ENCODE measurements at regions not wholly inside any gene's neighbourhood (a gene's known extent, or its start where the extent isn't known, plus 50 kb on each side); places are given as distances from the start of the nearest gene placed in this dataset.

- no peak for DNase-seq (ENCODE audit: low read depth, low spot score)
Measured at GRCh38 chr4:11914406-11914805, 485.7 kb upstream of the HS3ST1 start.

GRCh38 chr4:11912886-11913285, 484.2 kb upstream of the HS3ST1 start:
- Histone ChIP-seq H3K9me3 (ENCODE audit: low read depth, low read length) (no peaks in the 10 kb centered on the region), H3K9ac (ENCODE audit: insufficient read length) (no peak overlapping the region), H3K27ac (no peak overlapping the region), H3K36me3 (ENCODE audit: insufficient read depth, low read length) (no peaks in the 10 kb centered on the region), H3K4me3 (no peak overlapping the region)
- TF ChIP-seq EZH2 (IDR thresholded peaks at IDR 0.05) = no peak
- no peak for TF ChIP-seq POLR2AphosphoS5 (IDR thresholded peaks at IDR 0.05; ENCODE audit: borderline replicate concordance, low read depth, low read length)
- TF ChIP-seq FOXP2 (optimal IDR thresholded peaks at IDR 0.05; ENCODE audit: control extremely low read depth, extremely low read length, insufficient read depth) = no peak
- no peak for DNase-seq (ENCODE audit: low read depth, low spot score)

More at GRCh38 chr4:11914406-11914805, 485.7 kb upstream of the HS3ST1 start:
- TF ChIP-seq EZH2 (IDR thresholded peaks at IDR 0.05) = no peak
- no peak for TF ChIP-seq POLR2AphosphoS5 (IDR thresholded peaks at IDR 0.05; ENCODE audit: borderline replicate concordance, low read depth, low read length)
- no peak for TF ChIP-seq FOXP2 (optimal IDR thresholded peaks at IDR 0.05; ENCODE audit: control extremely low read depth, extremely low read length, insufficient read depth)
- no peak overlapping the region for H3K4me3 ChIP-seq
- H3K9me3 ChIP-seq (ENCODE audit: low read depth, low read length) = no peaks in the 10 kb centered on the region
- H3K9ac ChIP-seq (ENCODE audit: insufficient read length) = no peak overlapping the region
- H3K36me3 ChIP-seq (ENCODE audit: insufficient read depth, low read length) = no peaks in the 10 kb centered on the region
- H3K27ac ChIP-seq = no peak overlapping the region

GRCh38 chr4:11910812-11911211, 482.1 kb upstream of the HS3ST1 start:
- TF ChIP-seq FOXP2 (optimal IDR thresholded peaks at IDR 0.05; ENCODE audit: control extremely low read depth, extremely low read length, insufficient read depth) (no peak), POLR2AphosphoS5 (IDR thresholded peaks at IDR 0.05; ENCODE audit: borderline replicate concordance, low read depth, low read length) (no peak), EZH2 (IDR thresholded peaks at IDR 0.05) (no peak)
- Histone ChIP-seq H3K27ac (no peak overlapping the region), H3K4me3 (no peak overlapping the region), H3K9ac (ENCODE audit: insufficient read length) (no peak overlapping the region), H3K36me3 (ENCODE audit: insufficient read depth, low read length) (no peaks in the 10 kb centered on the region), H3K9me3 (ENCODE audit: low read depth, low read length) (no peaks in the 10 kb centered on the region)
- DNase-seq (ENCODE audit: low read depth, low spot score) = no peak

DNA sequence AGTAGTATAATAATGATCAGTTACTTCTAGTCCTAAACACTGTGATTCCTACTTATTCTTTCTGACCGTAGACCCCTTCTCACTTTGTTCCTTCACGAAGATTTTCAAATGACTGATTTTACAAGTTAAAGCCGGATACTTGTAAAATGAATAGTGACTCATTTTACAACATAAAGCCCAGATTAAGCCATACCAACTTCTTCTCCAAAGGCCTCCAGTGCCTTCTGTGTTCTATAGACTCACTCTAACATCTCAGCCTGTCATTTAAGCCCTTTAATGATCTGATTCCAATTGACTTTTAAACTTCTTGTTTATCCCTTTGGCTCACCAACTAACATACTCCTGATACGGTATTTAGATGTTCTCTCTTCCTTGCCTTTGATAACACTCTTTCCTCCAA, 480.0 kb upstream of the HS3ST1 start:
- no peak for DNase-seq (ENCODE audit: low read depth, low spot score)
- no peak for TF ChIP-seq POLR2AphosphoS5 (IDR thresholded peaks at IDR 0.05; ENCODE audit: borderline replicate concordance, low read depth, low read length)
- TF ChIP-seq EZH2 (IDR thresholded peaks at IDR 0.05) = no peak
- no peak for TF ChIP-seq FOXP2 (optimal IDR thresholded peaks at IDR 0.05; ENCODE audit: control extremely low read depth, extremely low read length, insufficient read depth)
- Histone ChIP-seq H3K9ac (ENCODE audit: insufficient read length) (no peak overlapping the region), H3K27ac (no peak overlapping the region), H3K4me3 (no peak overlapping the region), H3K9me3 (ENCODE audit: low read depth, low read length) (no peaks in the 10 kb centered on the region), H3K36me3 (ENCODE audit: insufficient read depth, low read length) (no peaks in the 10 kb centered on the region)

DNA sequence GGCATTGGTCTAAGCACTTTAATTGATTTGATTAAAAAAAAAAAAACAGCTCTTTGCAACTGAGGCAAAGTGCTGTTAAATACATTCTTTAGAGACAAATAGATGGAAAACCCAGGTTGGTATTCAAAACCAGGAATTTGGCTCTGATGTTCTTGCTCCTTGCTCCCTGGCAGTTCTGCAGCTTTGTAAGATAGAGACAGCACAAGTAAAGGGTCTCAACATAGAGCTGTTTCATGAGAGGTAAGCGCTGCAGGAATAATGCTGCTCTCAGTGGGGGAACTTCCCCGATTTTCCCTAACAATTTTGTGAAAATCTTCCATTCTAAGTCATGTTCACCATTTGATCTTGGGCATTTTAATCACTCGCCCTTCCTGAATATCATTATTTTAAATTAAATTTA, 479.5 kb upstream of the HS3ST1 start:
- Histone ChIP-seq H3K9ac (ENCODE audit: insufficient read length) (no peak overlapping the region), H3K27ac (no peak overlapping the region), H3K36me3 (ENCODE audit: insufficient read depth, low read length) (no peaks in the 10 kb centered on the region), H3K9me3 (ENCODE audit: low read depth, low read length) (no peaks in the 10 kb centered on the region), H3K4me3 (no peak overlapping the region)
- no peak for DNase-seq (ENCODE audit: low read depth, low spot score)
- no peak for TF ChIP-seq POLR2AphosphoS5 (IDR thresholded peaks at IDR 0.05; ENCODE audit: borderline replicate concordance, low read depth, low read length)
- TF ChIP-seq EZH2 (IDR thresholded peaks at IDR 0.05) = no peak
- no peak for TF ChIP-seq FOXP2 (optimal IDR thresholded peaks at IDR 0.05; ENCODE audit: control extremely low read depth, extremely low read length, insufficient read depth)

GRCh38 chr4:11904846-11905739, 476.4 kb upstream of the HS3ST1 start:
- Histone ChIP-seq H3K36me3 (ENCODE audit: insufficient read depth, low read length) (no peaks in the 10 kb centered on the region), H3K9ac (ENCODE audit: insufficient read length) (no peak overlapping the region), H3K9me3 (ENCODE audit: low read depth, low read length) (no peaks in the 10 kb centered on the region), H3K27ac (no peak overlapping the region), H3K4me3 (no peak overlapping the region)
- TF ChIP-seq FOXP2 (optimal IDR thresholded peaks at IDR 0.05; ENCODE audit: control extremely low read depth, extremely low read length, insufficient read depth) = no peak
- TF ChIP-seq EZH2 (IDR thresholded peaks at IDR 0.05) = no peak
- no peak for TF ChIP-seq POLR2AphosphoS5 (IDR thresholded peaks at IDR 0.05; ENCODE audit: borderline replicate concordance, low read depth, low read length)
- DNase-seq (ENCODE audit: low read depth, low spot score) = no peak

DNA sequence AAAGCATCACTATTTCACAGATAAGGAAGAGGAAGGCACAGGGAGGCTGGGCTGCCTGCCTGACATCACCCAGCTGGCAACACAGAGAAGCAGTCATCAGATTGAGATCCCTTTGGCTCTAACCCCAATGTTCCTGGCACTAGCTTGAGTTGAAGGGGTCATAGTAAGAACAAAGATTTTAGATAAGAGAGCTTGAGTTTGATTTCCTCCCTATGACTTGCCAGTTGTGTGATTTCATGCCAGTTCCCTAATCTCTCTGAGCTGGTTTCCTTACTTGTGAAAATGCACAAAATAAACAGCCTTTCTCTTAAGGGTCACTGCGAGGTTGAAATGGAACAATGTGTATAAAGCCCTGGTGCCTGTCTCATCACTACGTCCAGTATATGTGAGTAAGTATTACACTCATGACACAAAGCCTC, 475.4 kb upstream of the HS3ST1 start:
- no peak for DNase-seq (ENCODE audit: low read depth, low spot score)
- Histone ChIP-seq H3K4me3 (no peak overlapping the region), H3K36me3 (ENCODE audit: insufficient read depth, low read length) (no peaks in the 10 kb centered on the region), H3K27ac (no peak overlapping the region), H3K9me3 (ENCODE audit: low read depth, low read length) (no peaks in the 10 kb centered on the region), H3K9ac (ENCODE audit: insufficient read length) (no peak overlapping the region)
- no peak for TF ChIP-seq FOXP2 (optimal IDR thresholded peaks at IDR 0.05; ENCODE audit: control extremely low read depth, extremely low read length, insufficient read depth)
- TF ChIP-seq EZH2 (IDR thresholded peaks at IDR 0.05) = no peak
- TF ChIP-seq POLR2AphosphoS5 (IDR thresholded peaks at IDR 0.05; ENCODE audit: borderline replicate concordance, low read depth, low read length) = no peak

GRCh38 chr4:11901089-11901488, 472.4 kb upstream of the HS3ST1 start:
- Histone ChIP-seq H3K36me3 (ENCODE audit: insufficient read depth, low read length) (no peaks in the 10 kb centered on the region), H3K9me3 (ENCODE audit: low read depth, low read length) (no peaks in the 10 kb centered on the region), H3K27ac (no peak overlapping the region), H3K9ac (ENCODE audit: insufficient read length) (no peak overlapping the region), H3K4me3 (no peak overlapping the region)
- DNase-seq (ENCODE audit: low read depth, low spot score) = no peak
- TF ChIP-seq EZH2 (IDR thresholded peaks at IDR 0.05) = no peak
- TF ChIP-seq POLR2AphosphoS5 (IDR thresholded peaks at IDR 0.05; ENCODE audit: borderline replicate concordance, low read depth, low read length) = no peak
- TF ChIP-seq FOXP2 (optimal IDR thresholded peaks at IDR 0.05; ENCODE audit: control extremely low read depth, extremely low read length, insufficient read depth) = no peak
